PC-3 (cell line): ENCODE measurements at regions not wholly inside any gene's neighbourhood (a gene's known extent, or its start where the extent isn't known, plus 50 kb on each side); places are given as distances from the start of the nearest gene placed in this dataset.

Experiments used
- CTCF ChIP-seq: fragments of 300-600 bp; sonication (generic); conservative IDR thresholded peaks from 2 replicates; pipeline ENCODE4 v1.5.1; 2017; ENCODE audit warnings: antibody characterized with exemption, low read depth, mild to moderate bottlenecking, low read length
- EZH2 ChIP-seq: fragments of 300-600 bp; sonication (generic); IDR thresholded peaks from one replicate; pipeline ENCODE4 v1.6.1; 2017; ENCODE audit warnings: antibody characterized with exemption, mild to moderate bottlenecking, low read length; ENCODE audit not compliant: unreplicated experiment
- EZH2phosphoT487 ChIP-seq: fragments of 300-600 bp; sonication (generic); IDR thresholded peaks from 2 replicates; pipeline ENCODE4 v1.6.1; 2018; ENCODE audit warnings: mild to moderate bottlenecking, antibody characterized with exemption, low read length, borderline replicate concordance

GRCh38 chr3:176120507-176120906 lies 1076.8 kb downstream of the TBL1XR1 start:
- TF ChIP-seq EZH2 (no peak), CTCF (no peak), EZH2phosphoT487 (no peak)
